ENCODE measurements at regions not wholly inside any gene's neighbourhood (a gene's known extent, or its start where the extent isn't known, plus 50 kb on each side); places are given as distances from the start of the nearest gene placed in this dataset.

GRCh38 chr4:10983885-10984640 lies 299.5 kb upstream of the CLNK start:
- TF ChIP-seq RB1 (IDR thresholded peaks at IDR 0.05; ENCODE audit: low read depth) (no peak), PML (IDR thresholded peaks at IDR 0.05; ENCODE audit: low read length) (no peak), FOXA1 (IDR thresholded peaks at IDR 0.05; ENCODE audit: borderline replicate concordance) (no peak), ATF3 (IDR thresholded peaks at IDR 0.05) (no peak), ATF3 (CRISPR knock-in tag; conservative IDR thresholded peaks at IDR 0.05) (no peak), SRSF9 (IDR thresholded peaks at IDR 0.05; ENCODE audit: borderline replicate concordance, low read depth, low read length) (no peak), TCF3 (CRISPR knock-in tag; IDR thresholded peaks at IDR 0.05) (no peak), ZNF133 (CRISPR knock-in tag; IDR thresholded peaks at IDR 0.05) (no peak), GTF2E2 (tag; IDR thresholded peaks at IDR 0.05) (no peak), ZNF79 (CRISPR knock-in tag; IDR thresholded peaks at IDR 0.05; ENCODE audit: low read depth) (no peak), BHLHE40 (IDR thresholded peaks at IDR 0.05; ENCODE audit: low read length) (no peak), NUFIP1 (IDR thresholded peaks at IDR 0.05; ENCODE audit: partially characterized antibody) (no peak)
- TF ChIP-seq, protein P1, sequence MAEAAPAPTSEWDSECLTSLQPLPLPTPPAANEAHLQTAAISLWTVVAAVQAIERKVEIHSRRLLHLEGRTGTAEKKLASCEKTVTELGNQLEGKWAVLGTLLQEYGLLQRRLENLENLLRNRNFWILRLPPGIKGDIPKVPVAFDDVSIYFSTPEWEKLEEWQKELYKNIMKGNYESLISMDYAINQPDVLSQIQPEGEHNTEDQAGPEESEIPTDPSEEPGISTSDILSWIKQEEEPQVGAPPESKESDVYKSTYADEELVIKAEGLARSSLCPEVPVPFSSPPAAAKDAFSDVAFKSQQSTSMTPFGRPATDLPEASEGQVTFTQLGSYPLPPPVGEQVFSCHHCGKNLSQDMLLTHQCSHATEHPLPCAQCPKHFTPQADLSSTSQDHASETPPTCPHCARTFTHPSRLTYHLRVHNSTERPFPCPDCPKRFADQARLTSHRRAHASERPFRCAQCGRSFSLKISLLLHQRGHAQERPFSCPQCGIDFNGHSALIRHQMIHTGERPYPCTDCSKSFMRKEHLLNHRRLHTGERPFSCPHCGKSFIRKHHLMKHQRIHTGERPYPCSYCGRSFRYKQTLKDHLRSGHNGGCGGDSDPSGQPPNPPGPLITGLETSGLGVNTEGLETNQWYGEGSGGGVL (CRISPR knock-in tag; IDR thresholded peaks at IDR 0.05), result no peak
- TF ChIP-seq, protein P2, sequence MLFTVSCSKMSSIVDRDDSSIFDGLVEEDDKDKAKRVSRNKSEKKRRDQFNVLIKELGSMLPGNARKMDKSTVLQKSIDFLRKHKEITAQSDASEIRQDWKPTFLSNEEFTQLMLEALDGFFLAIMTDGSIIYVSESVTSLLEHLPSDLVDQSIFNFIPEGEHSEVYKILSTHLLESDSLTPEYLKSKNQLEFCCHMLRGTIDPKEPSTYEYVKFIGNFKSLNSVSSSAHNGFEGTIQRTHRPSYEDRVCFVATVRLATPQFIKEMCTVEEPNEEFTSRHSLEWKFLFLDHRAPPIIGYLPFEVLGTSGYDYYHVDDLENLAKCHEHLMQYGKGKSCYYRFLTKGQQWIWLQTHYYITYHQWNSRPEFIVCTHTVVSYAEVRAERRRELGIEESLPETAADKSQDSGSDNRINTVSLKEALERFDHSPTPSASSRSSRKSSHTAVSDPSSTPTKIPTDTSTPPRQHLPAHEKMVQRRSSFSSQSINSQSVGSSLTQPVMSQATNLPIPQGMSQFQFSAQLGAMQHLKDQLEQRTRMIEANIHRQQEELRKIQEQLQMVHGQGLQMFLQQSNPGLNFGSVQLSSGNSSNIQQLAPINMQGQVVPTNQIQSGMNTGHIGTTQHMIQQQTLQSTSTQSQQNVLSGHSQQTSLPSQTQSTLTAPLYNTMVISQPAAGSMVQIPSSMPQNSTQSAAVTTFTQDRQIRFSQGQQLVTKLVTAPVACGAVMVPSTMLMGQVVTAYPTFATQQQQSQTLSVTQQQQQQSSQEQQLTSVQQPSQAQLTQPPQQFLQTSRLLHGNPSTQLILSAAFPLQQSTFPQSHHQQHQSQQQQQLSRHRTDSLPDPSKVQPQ (CRISPR knock-in tag; IDR thresholded peaks at IDR 0.05; ENCODE audit: borderline replicate concordance), result no peak
